ENCODE measurements at regions not wholly inside any gene's neighbourhood (a gene's known extent, or its start where the extent isn't known, plus 50 kb on each side); places are given as distances from the start of the nearest gene placed in this dataset.

GRCh38 chr10:46229144-46229563 is 57.6 kb upstream of the ANTXRL start:
- no peak for DNase-seq

GRCh38 chr10:46230615-46231014 is 56.2 kb upstream of the ANTXRL start:
- no peak for DNase-seq

- no peak for DNase-seq
These were observed 55.7 kb upstream of the ANTXRL start for GRCh38 chr10:46231087-46231486.

- DNase-seq: no peak
These were observed 54.7 kb upstream of the ANTXRL start for GRCh38 chr10:46232084-46232483.

GRCh38 chr10:46232666-46233065 is 54.1 kb upstream of the ANTXRL start:
- DNase-seq: no peak

GRCh38 chr10:46233181-46233580 is 53.6 kb upstream of the ANTXRL start:
- DNase-seq: no peak

GRCh38 chr10:46234026-46234425 is 52.8 kb upstream of the ANTXRL start:
- no peak for DNase-seq

GRCh38 chr10:46234431-46235060 is 52.3 kb upstream of the ANTXRL start:
- DNase-seq: no peak

- DNase-seq: no peak
These were observed 50.9 kb upstream of the ANTXRL start for GRCh38 chr10:46235705-46236545.

GRCh38 chr10:46236546-46236887 is 50.3 kb upstream of the ANTXRL start:
- no peak for DNase-seq

- no peak for DNase-seq
These were observed 49.7 kb upstream of the ANTXRL start for GRCh38 chr10:46236941-46237681.

All from hindlimb muscle (tissue), 1 donor.